ENCODE measurements at regions not wholly inside any gene's neighbourhood (a gene's known extent, or its start where the extent isn't known, plus 50 kb on each side); places are given as distances from the start of the nearest gene placed in this dataset.

DNA sequence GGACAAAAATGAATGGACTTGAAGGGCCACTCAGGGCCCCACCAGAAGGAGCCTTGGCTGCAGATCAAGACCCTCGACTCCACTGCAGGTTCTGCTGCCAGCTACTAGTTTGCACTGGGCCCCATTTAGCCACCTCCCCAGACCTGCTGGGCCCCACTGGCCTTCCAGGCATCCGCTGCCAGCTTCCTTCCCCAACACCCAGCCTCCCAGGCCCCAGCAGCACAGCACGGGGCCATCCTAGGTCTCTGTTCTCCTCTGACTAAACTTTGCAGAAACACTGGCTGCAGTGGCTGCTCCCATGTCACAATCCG, 277.4 kb upstream of the KLF14 start:
- no peak for DNase-seq (ENCODE audit: low spot score)
- no peak for TF ChIP-seq CTCF (IDR thresholded peaks at IDR 0.05; ENCODE audit: extremely low read depth, missing control alignments)

- no peak for DNase-seq (ENCODE audit: low spot score)
- TF ChIP-seq CTCF (IDR thresholded peaks at IDR 0.05; ENCODE audit: extremely low read depth, missing control alignments), result no peak
Measured at GRCh38 chr7:131011976-131012375, 278.0 kb upstream of the KLF14 start.

DNA sequence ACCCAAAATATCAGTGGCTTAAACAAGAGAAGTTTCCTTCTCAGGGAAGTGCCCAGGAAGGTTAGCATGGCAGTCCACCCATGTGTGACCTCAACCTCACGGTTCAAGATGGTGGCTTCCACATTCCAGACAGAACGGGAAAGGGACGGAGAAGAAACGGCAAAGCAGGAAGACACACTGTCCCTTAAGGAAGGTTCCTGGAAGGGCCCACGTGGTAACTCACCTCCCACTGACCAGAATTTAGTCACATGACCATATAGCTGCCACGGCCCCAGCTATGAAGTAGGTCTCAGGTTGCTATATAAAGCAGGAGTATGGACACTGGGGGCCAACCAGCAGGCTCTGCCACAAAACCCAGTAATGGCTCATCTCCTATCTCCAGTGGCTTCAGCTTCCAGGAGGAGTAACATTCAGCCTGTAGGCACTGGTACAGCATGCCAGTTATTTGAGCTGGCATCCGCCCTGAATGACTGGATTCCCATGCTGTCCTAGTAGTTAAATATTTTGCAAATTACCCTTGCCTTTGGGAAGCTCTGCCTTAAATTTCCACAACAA, 278.5 kb upstream of the KLF14 start:
- TF ChIP-seq CTCF (IDR thresholded peaks at IDR 0.05; ENCODE audit: extremely low read depth, missing control alignments), result no peak

GRCh38 chr7:131013716-131014115, 279.7 kb upstream of the KLF14 start:
- no peak for DNase-seq (ENCODE audit: low spot score)
- no peak for TF ChIP-seq CTCF (IDR thresholded peaks at IDR 0.05; ENCODE audit: extremely low read depth, missing control alignments)

More for the DNA sequence above, 278.5 kb upstream of the KLF14 start:
- DNase-seq (ENCODE audit: low spot score), result no peak

DNA sequence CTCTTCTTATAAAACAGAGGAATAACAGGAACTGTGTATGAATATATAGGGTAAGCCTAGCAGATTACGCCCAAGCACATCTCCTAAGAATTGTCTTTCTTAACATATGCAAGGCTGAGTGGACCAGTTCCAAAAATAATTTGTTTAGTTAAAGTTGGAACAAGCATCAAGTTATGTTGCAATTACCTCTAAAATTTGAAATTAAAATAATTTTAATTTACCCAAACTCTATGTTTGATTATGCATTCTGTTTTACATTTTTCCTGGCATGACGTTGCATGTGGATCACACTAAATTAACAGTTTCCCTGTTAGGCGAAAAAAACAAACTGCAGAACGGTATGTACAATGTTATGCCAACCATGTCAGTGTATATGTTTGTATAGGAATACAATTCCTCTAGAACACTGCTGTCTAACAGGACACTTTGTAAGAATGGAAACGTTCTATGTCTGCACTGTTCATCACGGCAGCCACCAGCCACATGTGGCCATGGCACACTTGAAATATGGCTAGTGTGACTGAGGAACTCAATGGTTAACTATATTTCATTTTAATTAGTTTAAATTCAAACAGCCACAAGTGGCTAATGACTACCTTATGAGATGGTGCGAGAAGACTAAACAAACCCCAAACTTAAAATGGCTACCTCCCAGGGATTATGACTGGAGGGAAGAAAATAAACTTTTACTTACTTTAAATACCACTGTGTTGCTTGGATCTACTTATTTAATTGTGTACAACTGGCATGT, 281.1 kb upstream of the KLF14 start:
- no peak for DNase-seq (ENCODE audit: low spot score)
- TF ChIP-seq CTCF (IDR thresholded peaks at IDR 0.05; ENCODE audit: extremely low read depth, missing control alignments), result no peak

DNA sequence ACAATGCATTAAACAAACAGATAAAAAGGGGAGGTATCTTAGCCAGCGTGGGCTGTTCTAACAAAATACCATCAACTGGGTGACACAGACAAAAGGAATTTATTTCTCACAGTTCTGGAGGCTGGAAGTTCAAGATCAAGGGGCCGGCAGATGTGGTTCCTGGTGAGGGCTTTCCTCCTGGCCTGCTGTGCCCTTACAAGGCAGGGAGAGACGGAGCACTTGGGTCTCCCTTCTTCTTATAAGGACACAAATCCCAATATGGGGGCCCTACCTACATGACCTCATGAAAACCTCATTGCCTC, 281.6 kb upstream of the KLF14 start:
- no peak for TF ChIP-seq CTCF (IDR thresholded peaks at IDR 0.05; ENCODE audit: extremely low read depth, missing control alignments)
- no peak for DNase-seq (ENCODE audit: low spot score)

GRCh38 chr7:131016230-131016629, 282.2 kb upstream of the KLF14 start:
- TF ChIP-seq CTCF (IDR thresholded peaks at IDR 0.05; ENCODE audit: extremely low read depth, missing control alignments), result no peak
- DNase-seq (ENCODE audit: low spot score), result no peak

Data from GM20000 (cell line).